DOHH2 (cell line): ENCODE measurements at regions not wholly inside any gene's neighbourhood (a gene's known extent, or its start where the extent isn't known, plus 50 kb on each side); places are given as distances from the start of the nearest gene placed in this dataset.

Experiments
- H3F3A ChIP-seq: fragments of 200-600 bp; sonication (generic), shearing (Covaris generic); 2 replicates; pipeline ENCODE4 v1.6.0; 2016; ENCODE audit warnings: antibody characterized with exemption, mild to moderate bottlenecking; ENCODE audit not compliant: control insufficient read depth, insufficient read depth
- H3K27ac ChIP-seq: fragments of 200-600 bp; sonication (generic); 2 replicates; pipeline ENCODE4 v1.5.1; 2014; ENCODE audit warnings: low read depth, mild to moderate bottlenecking, low read length, moderate library complexity
- H3K27me3 ChIP-seq: fragments of 200-600 bp; sonication (generic); 2 replicates; pipeline ENCODE4 v1.6.1; 2014; ENCODE audit warnings: mild to moderate bottlenecking, low read length, mixed read lengths; ENCODE audit not compliant: control insufficient read depth
- H3K36me3 ChIP-seq: fragments of 200-600 bp; sonication (generic); 2 replicates; pipeline ENCODE4 v1.6.1; 2014; ENCODE audit warnings: mild to moderate bottlenecking, low read length, moderate library complexity, mixed read lengths; ENCODE audit not compliant: control insufficient read depth
- H3K4me1 ChIP-seq: fragments of 200-600 bp; sonication (generic); 2 replicates; pipeline ENCODE4 v1.6.1; 2014; ENCODE audit warnings: mild to moderate bottlenecking, low read length, mixed read lengths; ENCODE audit not compliant: control insufficient read depth
- H3K4me2 ChIP-seq: fragments of 200-600 bp; sonication (generic); 2 replicates; pipeline ENCODE4 v1.6.0; 2014; ENCODE audit warnings: mild to moderate bottlenecking, low read length, moderate library complexity
- H3K4me3 ChIP-seq: fragments of 200-600 bp; sonication (generic); 2 replicates; pipeline ENCODE4 v1.5.1; 2014; ENCODE audit warnings: mild to moderate bottlenecking, low read length, mixed read lengths
- H3K79me2 ChIP-seq: fragments of 200-600 bp; sonication (generic); 2 replicates; pipeline ENCODE4 v1.6.1; 2014; ENCODE audit warnings: mild to moderate bottlenecking, low read length, mixed read lengths; ENCODE audit not compliant: control insufficient read depth
- H3K9me2 ChIP-seq: fragments of 200-600 bp; sonication (generic); replicated peaks from 2 replicates; pipeline ENCODE4 v1.6.1; 2014; ENCODE audit warnings: mild to moderate bottlenecking, low read length, mixed read lengths; ENCODE audit not compliant: control insufficient read depth
- H3K9me3 ChIP-seq: fragments of 200-600 bp; sonication (generic); 2 replicates; pipeline ENCODE4 v1.6.1; 2014; ENCODE audit warnings: antibody characterized with exemption, low read length, mixed read lengths; ENCODE audit not compliant: control insufficient read depth, insufficient read depth
- H4K20me1 ChIP-seq: fragments of 200-600 bp; sonication (generic); 2 replicates; pipeline ENCODE4 v1.6.0; 2014; ENCODE audit warnings: low read depth, mild to moderate bottlenecking, antibody characterized with exemption, low read length, moderate library complexity; ENCODE audit not compliant: control insufficient read depth, insufficient read depth
- CTCF ChIP-seq: fragments of 200-600 bp; sonication (generic); IDR thresholded peaks from one replicate; pipeline ENCODE4 v1.5.1; 2014; ENCODE audit warnings: antibody characterized with exemption, mild to moderate bottlenecking, low read depth, low read length; ENCODE audit not compliant: poor library complexity, severe bottlenecking
- EZH2phosphoT487 ChIP-seq: fragments of 200-600 bp; sonication (generic); IDR thresholded peaks from 2 replicates; pipeline ENCODE4 v1.6.1; 2017; ENCODE audit warnings: borderline replicate concordance, mild to moderate bottlenecking, antibody characterized with exemption, low read length, moderate library complexity, mixed read lengths

GRCh38 chr5:63825984-63826383 is 136.3 kb downstream of the HTR1A start:
- TF ChIP-seq CTCF = no peak
- TF ChIP-seq EZH2phosphoT487 = no peak

GRCh38 chr5:63823583-63823982 is 138.7 kb downstream of the HTR1A start:
- Histone ChIP-seq H3K4me1 (no peaks in the 10 kb centered on the region), H4K20me1 (no peaks in the 10 kb centered on the region), H3K9me3 (no peaks in the 10 kb centered on the region), H3K27me3 (no peaks in the 10 kb centered on the region), H3K36me3 (no peaks in the 10 kb centered on the region), H3K4me3 (no peak overlapping the region), H3K9me2 (no peaks in the 10 kb centered on the region), H3K79me2 (no peaks in the 10 kb centered on the region), H3F3A (no peaks in the 10 kb centered on the region), H3K4me2 (no peak overlapping the region), H3K27ac (no peak overlapping the region)
- no peak for TF ChIP-seq CTCF
- no peak for TF ChIP-seq EZH2phosphoT487

More at GRCh38 chr5:63825984-63826383, 136.3 kb downstream of the HTR1A start:
- Histone ChIP-seq H3K4me3 (no peak overlapping the region), H3K9me2 (no peaks in the 10 kb centered on the region), H3K4me2 (no peak overlapping the region), H3K9me3 (no peaks in the 10 kb centered on the region), H3K4me1 (no peaks in the 10 kb centered on the region), H3K27me3 (no peaks in the 10 kb centered on the region), H3K36me3 (no peaks in the 10 kb centered on the region), H3K79me2 (no peaks in the 10 kb centered on the region), H3F3A (no peaks in the 10 kb centered on the region), H3K27ac (no peak overlapping the region), H4K20me1 (no peaks in the 10 kb centered on the region)

- TF ChIP-seq EZH2phosphoT487 (no peak), CTCF (no peak)
- Histone ChIP-seq H3K79me2 (no peaks in the 10 kb centered on the region), H3K9me3 (no peaks in the 10 kb centered on the region), H3K4me1 (no peaks in the 10 kb centered on the region), H3F3A (no peaks in the 10 kb centered on the region), H3K9me2 (no peaks in the 10 kb centered on the region), H3K4me2 (no peak overlapping the region), H3K27me3 (no peaks in the 10 kb centered on the region), H3K27ac (no peak overlapping the region), H3K4me3 (no peak overlapping the region), H3K36me3 (no peaks in the 10 kb centered on the region), H4K20me1 (no peaks in the 10 kb centered on the region)
These were observed 139.6 kb downstream of the HTR1A start for GRCh38 chr5:63822614-63823013.

GRCh38 chr5:63820577-63820976 is 141.7 kb downstream of the HTR1A start:
- H3K9me2 ChIP-seq = no peaks in the 10 kb centered on the region
- H3K79me2 ChIP-seq = no peaks in the 10 kb centered on the region
- H3K36me3 ChIP-seq = no peaks in the 10 kb centered on the region
- H3K4me1 ChIP-seq = no peaks in the 10 kb centered on the region
- TF ChIP-seq CTCF = no peak
- no peak for TF ChIP-seq EZH2phosphoT487
- no peaks in the 10 kb centered on the region for H4K20me1 ChIP-seq
- H3F3A ChIP-seq = no peaks in the 10 kb centered on the region
- no peak overlapping the region for H3K4me3 ChIP-seq
- H3K27ac ChIP-seq = no peak overlapping the region
- H3K9me3 ChIP-seq = no peaks in the 10 kb centered on the region
- no peaks in the 10 kb centered on the region for H3K27me3 ChIP-seq
- no peak overlapping the region for H3K4me2 ChIP-seq
